GM19351 (cell line): ENCODE measurements at regions not wholly inside any gene's neighbourhood (a gene's known extent, or its start where the extent isn't known, plus 50 kb on each side); places are given as distances from the start of the nearest gene placed in this dataset.

Experiments
- ATAC-seq: cut with Tn5 transposase; IDR thresholded peaks from one replicate; pipeline ENCODE4 v1.9.1; 2021; ENCODE audit warnings: mild to moderate bottlenecking, moderate library complexity; ENCODE audit not compliant: unreplicated experiment

DNA sequence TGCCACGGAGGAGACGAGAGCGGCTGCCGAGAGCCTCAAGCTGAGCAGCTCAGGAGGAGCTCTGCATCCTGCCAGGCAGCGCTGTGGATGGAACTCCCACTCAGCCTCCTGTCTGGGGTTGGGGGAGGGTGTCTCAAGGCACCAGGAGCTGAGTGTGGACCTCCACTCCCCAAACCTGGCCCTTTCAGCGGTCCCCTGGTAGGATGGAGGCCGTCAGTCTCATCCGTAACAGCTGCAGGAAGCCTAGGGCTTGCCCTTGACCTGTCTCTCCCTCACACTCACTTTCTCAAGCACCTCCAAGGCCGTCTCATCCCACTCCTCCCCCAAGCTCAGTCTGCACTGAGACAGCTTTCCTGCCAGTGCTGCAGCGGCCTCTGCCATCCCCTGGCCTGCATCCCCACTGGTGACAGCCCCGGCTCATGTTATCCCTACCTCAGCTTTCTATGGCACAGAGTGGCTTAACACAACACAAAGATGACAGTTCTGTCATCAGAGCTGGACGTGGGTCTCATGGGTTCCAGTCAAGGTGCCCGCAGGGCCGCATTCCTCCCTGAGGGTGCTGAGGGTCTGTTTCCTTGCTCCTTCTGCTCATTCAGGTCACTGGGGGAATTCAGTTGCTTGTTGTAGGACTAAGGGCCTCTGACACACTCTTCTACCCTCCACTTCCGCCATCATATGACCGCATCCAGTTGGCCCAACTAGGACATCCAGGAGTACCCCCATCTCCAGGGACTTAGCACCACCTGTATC, 341.9 kb upstream of the B3GAT1 start:
- ATAC-seq = no peak

GRCh38 chr11:134752964-134753770, 341.1 kb upstream of the B3GAT1 start:
- no peak for ATAC-seq

GRCh38 chr11:134752526-134752925, 340.5 kb upstream of the B3GAT1 start:
- ATAC-seq = no peak

DNA sequence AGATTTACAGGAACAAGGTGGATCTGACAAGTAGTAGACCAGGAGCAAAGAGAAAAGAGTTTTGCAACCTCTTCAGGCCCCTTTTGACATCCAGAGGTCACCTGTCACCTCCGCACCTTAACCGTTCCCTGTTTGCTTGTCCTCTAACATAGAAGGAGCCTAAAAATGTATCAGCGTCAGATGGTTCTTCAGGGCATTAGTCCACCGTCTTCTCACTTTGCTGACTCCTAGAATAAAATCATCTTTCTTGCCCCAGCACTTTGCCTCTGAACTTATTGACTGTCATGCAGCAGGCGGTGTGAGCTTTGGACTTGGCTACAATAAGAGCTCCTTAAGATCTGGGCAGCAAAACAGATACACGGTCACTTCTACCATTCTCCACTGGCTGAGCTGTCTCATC, 339.7 kb upstream of the B3GAT1 start:
- ATAC-seq = no peak

- ATAC-seq = no peak
Observed at GRCh38 chr11:134751031-134751585, 339.1 kb upstream of the B3GAT1 start.

GRCh38 chr11:134750619-134751018, 338.6 kb upstream of the B3GAT1 start:
- ATAC-seq = no peak

GRCh38 chr11:134749040-134749839, 337.2 kb upstream of the B3GAT1 start:
- ATAC-seq = no peak

- ATAC-seq = no peak
Observed at GRCh38 chr11:134746609-134747008, 334.6 kb upstream of the B3GAT1 start.

- no peak for ATAC-seq
Observed at GRCh38 chr11:134745456-134745855, 333.4 kb upstream of the B3GAT1 start.

DNA sequence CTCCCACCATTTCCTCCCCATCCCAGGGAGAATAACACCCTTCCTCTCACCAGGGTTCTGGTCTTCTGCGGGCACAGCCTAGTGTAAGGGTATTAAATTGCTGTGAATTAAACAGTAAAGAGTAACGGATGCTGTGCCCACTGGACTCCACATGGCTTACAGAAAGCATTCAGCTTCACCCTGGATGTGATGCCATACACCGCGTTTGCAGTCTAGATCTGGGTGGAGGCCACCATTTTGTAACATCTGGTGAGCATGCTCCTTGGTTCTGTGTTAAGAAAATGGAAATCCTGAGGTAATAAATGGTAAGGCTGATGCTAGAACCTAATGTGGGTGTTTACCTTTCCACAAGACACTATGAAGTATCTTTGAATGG, 331.8 kb upstream of the B3GAT1 start:
- no peak for ATAC-seq

GRCh38 chr11:134742956-134743819, 331.1 kb upstream of the B3GAT1 start:
- ATAC-seq = no peak

GRCh38 chr11:134742224-134742612, 330.2 kb upstream of the B3GAT1 start:
- ATAC-seq = no peak

- no peak for ATAC-seq
Observed at GRCh38 chr11:134741453-134742223, 329.6 kb upstream of the B3GAT1 start.

- no peak for ATAC-seq
Observed at GRCh38 chr11:134740590-134741261, 328.7 kb upstream of the B3GAT1 start.

DNA sequence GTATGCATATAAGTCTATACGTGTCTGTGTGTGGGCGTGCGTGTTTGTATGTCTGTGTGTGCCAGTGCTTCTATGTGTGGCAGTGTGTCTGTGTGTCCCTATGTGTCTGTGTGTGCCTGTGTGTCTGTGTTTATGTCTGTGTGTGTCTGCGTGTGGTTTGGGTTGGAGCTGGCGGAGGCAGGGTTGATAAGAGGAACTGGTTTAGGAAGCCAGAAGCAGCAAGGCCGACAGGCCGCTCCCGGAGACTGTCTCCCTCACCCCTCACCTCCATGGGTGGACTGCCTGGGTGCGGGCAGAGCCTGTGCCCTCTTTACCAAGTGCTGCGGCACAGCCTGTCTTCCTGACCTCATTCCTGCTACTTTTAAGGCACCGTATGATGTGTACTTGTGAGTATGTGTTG, 327.1 kb upstream of the B3GAT1 start:
- ATAC-seq = no peak

- ATAC-seq = no peak
Observed at GRCh38 chr11:134738581-134738980, 326.5 kb upstream of the B3GAT1 start.

DNA sequence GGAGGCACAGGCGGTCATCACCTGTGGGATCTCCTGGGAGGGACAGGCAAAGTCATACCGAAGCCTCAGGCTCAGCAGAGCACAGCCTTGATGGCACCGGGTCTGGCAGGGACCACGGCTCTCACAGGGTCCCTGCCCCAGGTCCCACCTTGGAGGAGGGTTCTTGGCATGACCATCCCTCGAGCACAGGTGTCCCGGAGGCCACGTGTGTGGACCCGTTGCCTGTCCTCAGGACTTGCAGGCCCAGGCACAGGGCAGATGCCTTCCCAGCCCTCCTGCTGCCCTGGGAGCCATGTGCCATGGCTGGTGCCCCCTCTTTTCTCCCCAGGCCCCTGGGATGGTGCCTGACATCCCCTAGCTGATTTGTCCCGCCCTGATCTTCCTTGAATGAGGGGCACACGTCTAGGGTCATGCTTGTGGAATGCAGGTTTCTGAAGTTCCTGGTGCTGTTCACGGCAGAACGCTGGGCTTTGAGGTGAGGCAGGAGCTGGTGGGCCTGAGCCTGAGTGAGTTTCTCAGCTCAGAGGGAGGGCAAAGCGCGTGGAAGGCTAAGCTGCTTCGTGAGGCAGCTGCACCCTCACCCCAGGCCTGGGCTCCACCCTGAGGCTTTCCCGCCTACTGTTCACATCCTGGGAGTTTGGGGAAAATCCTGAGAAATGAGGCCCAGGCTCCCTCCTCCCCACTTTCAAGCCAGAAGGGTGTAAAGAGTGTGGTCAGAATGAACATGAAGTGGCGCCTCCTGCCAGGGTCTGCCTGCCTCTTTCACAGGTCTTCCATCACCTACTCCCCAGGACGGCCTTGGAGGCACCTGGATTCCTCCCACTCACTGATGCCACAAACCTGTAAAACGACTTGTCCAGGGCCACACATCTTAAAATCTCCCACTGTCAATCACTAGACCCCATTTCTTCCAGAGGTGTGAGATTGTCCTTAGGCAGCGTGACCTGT, 325.8 kb upstream of the B3GAT1 start:
- no peak for ATAC-seq
